Stimulated activated naive B cell treated with anti-CD40 and anti-IgM and Interleukin-4, amounts not matched to agents 10 μg/mL and 1 μg/mL and 100 μg/mL, for 72 hours (primary cell): ENCODE measurements at regions not wholly inside any gene's neighbourhood (a gene's known extent, or its start where the extent isn't known, plus 50 kb on each side); places are given as distances from the start of the nearest gene placed in this dataset.

ENCODE experiments used
- ATAC-seq, 2 donors: fragments of 150-1000 bp; cut with Tn5 transposase; replicated peaks; 2 replicates each; pipeline ENCODE4 v1.10.0; 2021; ENCODE audit warnings: moderate library complexity in 1 of 2
- DNase-seq: peaks from one replicate; pipeline ENCODE4 v3.0.0; 2021
- H3K27ac Mint-ChIP-seq: one replicate; pipeline ENCODE4 v1.8.0; 2022; ENCODE audit warnings: mild to moderate bottlenecking, mixed read lengths
- H3K27me3 Mint-ChIP-seq, 2 donors: one replicate each; pipeline ENCODE4 v1.8.0; 2022; ENCODE audit warnings: mixed read lengths in 2 of 2
- H3K36me3 Mint-ChIP-seq, 2 donors: one replicate each; pipeline ENCODE4 v1.8.0; 2022; ENCODE audit warnings: mixed read lengths in 2 of 2, mild to moderate bottlenecking in 1 of 2
- H3K4me1 Mint-ChIP-seq, 2 donors: one replicate each; pipeline ENCODE4 v1.8.0; 2022; ENCODE audit warnings: mixed read lengths in 2 of 2, mild to moderate bottlenecking in 1 of 2
- H3K4me3 Mint-ChIP-seq, 2 donors: one replicate each; pipeline ENCODE4 v1.8.0; 2022; ENCODE audit warnings: mild to moderate bottlenecking in 2 of 2, mixed read lengths in 2 of 2, moderate library complexity in 1 of 2
- H3K9me3 Mint-ChIP-seq, 2 donors: one replicate each; pipeline ENCODE4 v1.8.0; 2022; ENCODE audit warnings: mixed read lengths in 2 of 2, mild to moderate bottlenecking in 1 of 2

DNA sequence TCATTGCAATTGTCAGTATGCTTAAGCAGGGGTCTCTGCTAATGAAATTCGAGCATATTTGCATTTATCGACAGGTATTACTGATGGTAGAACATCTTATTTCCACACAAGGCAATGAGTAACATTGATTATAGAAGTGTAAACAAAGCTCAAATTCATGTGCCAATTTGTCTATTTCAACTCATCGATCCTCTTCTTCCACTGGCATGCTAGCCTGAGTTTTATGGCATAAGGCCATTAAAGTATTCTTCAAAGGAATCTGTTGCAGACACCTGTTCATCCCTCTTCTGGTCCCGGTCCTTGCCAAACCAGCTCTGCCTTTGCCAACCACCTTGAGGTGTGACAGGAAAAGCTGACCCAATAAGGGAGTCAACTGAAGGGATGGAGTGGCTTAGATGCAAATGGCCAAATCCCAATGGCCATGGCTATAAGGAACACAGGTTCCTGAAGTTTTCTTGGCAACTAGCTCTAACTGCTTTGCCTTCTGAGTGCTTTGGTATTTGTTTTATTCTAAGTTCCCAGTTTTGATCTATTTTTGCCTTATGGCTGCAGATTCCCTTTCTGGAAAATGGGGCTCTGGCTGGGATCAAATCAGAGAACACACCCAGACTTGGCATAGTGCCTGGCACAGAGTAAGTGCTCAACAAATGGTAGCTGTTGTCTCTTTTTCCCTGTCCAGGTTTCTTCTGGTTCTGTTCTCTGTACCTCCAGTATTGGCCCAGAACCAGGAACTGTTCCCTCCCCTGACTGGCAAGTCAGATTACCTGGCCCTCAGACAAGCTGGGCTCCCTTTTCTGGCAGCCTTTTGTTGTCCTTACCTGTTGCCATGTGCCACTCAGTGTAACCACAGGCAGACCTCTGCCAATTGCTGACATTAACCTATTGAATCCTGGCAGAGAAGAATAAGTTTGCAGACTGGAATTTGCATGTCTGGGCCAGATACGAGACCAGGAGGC, 63.1 kb downstream of the RTL9 start:
- Mint-ChIP-seq H3K27ac (no peak overlapping the region), H3K36me3 (no peaks in the 10 kb centered on the region), H3K4me1 (no peaks in the 10 kb centered on the region), H3K27me3 (peaks cover 0 to 11% of the 10 kb centered on the region in 2 donors), H3K4me3 (no peak overlapping the region), H3K9me3 (no peaks in the 10 kb centered on the region)
- ATAC-seq (no peak), DNase-seq (no peak)

DNA sequence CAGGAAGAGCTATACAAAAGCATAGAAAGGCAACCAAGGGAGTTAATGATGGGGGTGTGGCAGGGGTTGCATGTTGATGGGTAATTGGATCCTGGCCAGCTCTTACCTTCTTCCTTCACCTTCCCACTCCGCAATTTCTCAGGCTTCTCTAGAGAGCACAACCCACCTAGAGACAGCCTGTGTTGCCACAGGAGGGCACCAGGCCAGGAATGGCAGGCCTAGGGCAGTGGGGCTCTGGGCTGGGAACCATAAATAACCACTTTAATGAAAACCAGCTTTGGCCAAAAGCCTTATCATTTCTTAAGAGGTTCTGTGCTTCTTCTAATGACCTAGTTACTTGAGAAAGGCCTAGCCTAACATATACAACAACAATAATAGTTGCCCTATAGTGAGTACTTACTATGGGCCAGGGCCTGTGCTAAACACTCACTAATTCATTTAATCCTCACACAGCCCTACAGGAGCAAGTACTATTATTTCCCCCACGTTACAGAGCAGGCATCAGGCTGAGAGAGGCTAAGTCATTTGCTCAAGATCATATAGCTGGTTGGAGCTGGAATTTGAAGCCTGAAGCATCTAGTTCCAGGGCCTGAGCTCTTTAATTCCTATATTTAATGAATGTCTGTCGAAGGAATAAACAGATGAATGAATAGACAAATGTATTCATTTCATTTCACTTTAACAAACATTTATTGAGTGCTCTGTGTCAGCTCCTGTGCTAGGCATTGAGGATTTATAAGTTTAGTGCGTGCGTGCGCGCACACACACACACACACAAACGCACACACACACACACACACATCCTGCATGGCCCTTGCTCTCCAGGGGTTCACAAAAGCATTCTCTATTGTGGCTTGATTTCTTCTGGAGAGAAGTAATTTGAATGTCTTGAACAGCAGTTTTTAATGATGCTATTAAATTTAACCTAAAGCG, 66.8 kb downstream of the RTL9 start:
- Mint-ChIP-seq H3K4me3 (no peak overlapping the region), H3K27ac (no peak overlapping the region), H3K9me3 (no peaks in the 10 kb centered on the region), H3K27me3 (peaks cover 7 to 16% of the 10 kb centered on the region in 2 donors), H3K4me1 (no peaks in the 10 kb centered on the region), H3K36me3 (no peaks in the 10 kb centered on the region)
- DNase-seq (no peak), ATAC-seq (no peak)

DNA sequence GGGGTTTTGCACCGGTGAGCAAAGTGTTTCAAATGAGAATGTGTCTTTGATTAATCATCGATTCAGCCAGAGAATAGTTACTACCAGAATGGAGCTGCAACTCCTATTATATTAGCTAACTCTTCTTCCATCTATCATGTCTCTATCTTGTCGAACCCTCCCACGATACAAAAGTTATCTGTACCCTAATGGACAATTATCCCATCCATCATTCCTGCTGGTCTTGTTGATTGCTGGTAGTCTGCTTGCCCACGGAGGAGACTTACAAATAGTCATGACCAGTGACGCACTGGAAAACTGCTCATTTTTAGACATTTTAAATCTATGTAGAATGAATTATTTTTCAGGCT, 67.5 kb downstream of the RTL9 start:
- Mint-ChIP-seq H3K27me3 (peaks cover 7 to 12% of the 10 kb centered on the region in 2 donors), H3K4me1 (no peaks in the 10 kb centered on the region), H3K9me3 (no peaks in the 10 kb centered on the region), H3K4me3 (no peak overlapping the region), H3K36me3 (no peaks in the 10 kb centered on the region), H3K27ac (no peak overlapping the region)
- no peak for DNase-seq
- no peak for ATAC-seq

DNA sequence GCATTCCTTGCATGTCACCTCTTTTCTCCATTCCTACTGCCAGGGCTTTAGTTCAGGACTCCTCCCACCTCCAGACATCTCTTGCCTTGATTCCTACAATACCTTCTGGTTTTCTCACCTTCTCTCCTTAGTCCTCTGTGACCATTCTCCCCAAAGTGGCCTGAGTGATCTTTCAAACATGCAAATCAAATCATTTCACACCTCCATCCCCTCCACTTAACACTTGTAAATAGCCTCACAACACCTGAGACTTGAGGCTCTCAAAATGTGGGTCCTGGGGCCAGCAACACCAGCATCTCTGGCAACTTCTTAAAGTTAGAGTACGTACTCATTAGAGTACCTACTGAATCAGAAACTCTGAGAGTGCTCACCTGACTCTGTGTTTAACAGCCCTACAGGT, 68.4 kb downstream of the RTL9 start:
- ATAC-seq (no peak), DNase-seq (no peak)
- Mint-ChIP-seq H3K27ac (no peak overlapping the region), H3K9me3 (no peaks in the 10 kb centered on the region), H3K36me3 (no peaks in the 10 kb centered on the region), H3K4me1 (no peaks in the 10 kb centered on the region), H3K27me3 (peaks cover 13 to 15% of the 10 kb centered on the region in 2 donors), H3K4me3 (no peak overlapping the region)

DNA sequence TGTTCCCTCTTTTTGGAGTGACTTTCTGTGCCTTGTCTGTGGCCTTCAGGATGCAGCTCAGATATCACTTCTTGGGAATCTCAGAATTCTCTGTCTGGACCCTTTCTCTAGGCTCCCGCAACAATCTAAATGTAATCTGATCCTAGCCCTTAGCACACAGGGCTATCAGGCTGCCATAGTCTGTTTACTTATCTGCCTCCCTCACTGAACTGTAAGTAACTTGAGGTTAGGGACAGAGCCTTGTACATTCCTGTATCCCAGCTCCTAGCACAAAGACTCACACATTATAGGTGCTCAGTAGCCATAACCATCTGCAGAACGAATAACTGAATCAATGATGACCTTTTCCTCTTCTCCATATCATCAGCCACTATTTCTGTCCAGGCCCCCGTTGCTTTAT, 69.5 kb downstream of the RTL9 start:
- DNase-seq, result no peak
- H3K27ac Mint-ChIP-seq, result no peak overlapping the region
- H3K9me3 Mint-ChIP-seq, result no peaks in the 10 kb centered on the region
- H3K4me3 Mint-ChIP-seq, result no peak overlapping the region
- ATAC-seq, result no peak
- no peaks in the 10 kb centered on the region for H3K4me1 Mint-ChIP-seq
- peaks cover 13 to 15% of the 10 kb centered on the region in 2 donors for H3K27me3 Mint-ChIP-seq
- H3K36me3 Mint-ChIP-seq, result no peaks in the 10 kb centered on the region

DNA sequence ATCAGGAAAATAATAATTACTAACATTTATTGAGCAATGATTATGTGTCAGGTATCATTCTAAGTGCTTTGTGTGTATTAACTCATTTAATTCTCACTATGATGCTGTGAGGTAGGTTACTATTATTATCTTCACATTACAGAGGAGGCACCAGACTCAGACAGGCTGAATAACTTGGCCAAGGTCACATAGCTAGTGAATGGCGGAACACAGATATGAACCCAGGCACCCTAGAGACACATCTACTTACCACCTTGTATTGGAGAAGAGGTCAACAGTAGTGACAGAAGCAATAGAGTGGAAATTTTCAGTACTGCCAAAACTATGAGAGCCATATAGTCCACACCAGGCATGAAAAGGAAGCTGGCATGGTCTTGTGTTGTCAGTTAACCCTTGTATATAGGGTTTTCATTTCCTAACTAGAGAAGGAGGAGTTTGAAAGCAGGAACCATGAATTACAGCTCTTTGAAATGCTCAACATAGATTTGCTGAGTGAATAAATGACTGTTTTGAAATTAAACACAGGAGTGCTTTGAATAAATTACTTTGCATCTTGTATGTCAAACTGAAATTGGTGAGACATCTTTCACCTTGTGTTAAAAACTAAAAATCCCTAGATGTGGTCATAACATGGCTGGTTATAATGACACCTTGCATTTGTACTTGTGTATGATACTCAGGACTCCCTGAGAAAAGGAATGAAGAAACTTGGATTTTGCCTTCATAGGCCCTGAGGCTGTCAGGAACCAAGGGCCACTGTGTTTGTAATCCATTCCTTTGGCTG, 71.8 kb downstream of the RTL9 start:
- no peak overlapping the region for H3K4me3 Mint-ChIP-seq
- H3K27ac Mint-ChIP-seq, result no peak overlapping the region
- H3K27me3 Mint-ChIP-seq, result peaks cover 21 to 27% of the 10 kb centered on the region in 2 donors
- DNase-seq (no peak), ATAC-seq (no peak)
- H3K36me3 Mint-ChIP-seq, result no peaks in the 10 kb centered on the region
- no peaks in the 10 kb centered on the region for H3K9me3 Mint-ChIP-seq
- no peaks in the 10 kb centered on the region for H3K4me1 Mint-ChIP-seq

DNA sequence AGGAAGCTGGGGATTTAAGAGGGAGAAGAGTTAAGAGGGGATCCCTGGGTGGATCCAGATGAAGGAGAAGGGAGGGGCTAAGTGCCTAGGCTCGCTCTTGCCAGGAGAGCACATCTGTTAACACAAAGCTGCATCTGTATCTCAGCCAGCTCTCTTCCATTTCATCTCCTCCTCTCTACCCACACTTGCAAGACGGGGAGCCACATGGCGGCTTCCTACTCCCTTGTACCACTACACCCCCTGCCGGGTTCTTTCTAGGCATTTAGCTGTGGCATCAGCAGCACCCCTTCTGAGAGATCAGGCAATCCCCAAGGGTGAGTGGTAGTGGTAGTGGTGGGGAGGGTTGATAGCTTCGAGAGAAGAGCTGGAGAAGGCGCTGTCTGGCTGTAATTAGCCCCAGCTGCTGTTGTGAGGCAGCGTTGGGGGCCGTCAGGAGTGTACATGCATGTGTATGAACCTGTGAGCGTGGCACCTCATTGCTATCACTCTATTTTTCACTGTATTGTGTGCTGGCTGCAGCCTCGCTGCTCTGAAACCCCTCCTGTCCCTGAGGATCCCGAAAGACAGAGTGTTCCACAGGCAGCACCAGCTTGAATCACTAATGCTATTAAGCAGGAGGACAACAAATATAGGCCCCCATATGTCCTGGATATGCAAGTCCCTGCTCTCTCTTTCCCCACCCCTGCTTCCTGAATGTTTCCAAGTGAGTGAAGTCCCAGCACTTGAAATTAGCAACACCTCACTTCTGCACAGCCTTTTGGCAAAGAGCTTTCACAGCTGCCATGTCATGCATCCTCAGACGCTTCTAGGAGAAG, 73.7 kb downstream of the RTL9 start:
- Mint-ChIP-seq H3K36me3 (no peaks in the 10 kb centered on the region), H3K9me3 (no peaks in the 10 kb centered on the region), H3K27me3 (peaks cover 21 to 23% of the 10 kb centered on the region in 2 donors), H3K4me1 (no peaks in the 10 kb centered on the region), H3K27ac (no peak overlapping the region), H3K4me3 (no peak overlapping the region)
- no peak for DNase-seq
- ATAC-seq, result no peak

DNA sequence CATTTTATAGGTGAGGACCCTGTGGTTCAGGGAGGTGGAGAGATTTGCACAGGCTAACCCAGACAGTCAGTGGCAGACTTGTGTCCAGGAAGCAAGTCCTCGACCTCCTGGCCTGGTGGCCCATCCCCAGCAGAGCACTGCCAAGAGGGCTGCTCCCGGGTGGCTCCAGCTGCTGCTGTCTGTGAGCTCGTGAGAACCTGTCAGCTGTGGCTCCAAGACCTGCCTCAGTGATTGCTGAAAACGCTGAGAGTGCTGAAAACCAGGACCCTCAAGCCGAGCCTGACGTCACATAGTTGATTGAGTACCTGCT, 74.2 kb downstream of the RTL9 start:
- H3K4me3 Mint-ChIP-seq, result no peak overlapping the region
- no peaks in the 10 kb centered on the region for H3K36me3 Mint-ChIP-seq
- DNase-seq (no peak), ATAC-seq (no peak)
- peaks cover 21 to 24% of the 10 kb centered on the region in 2 donors for H3K27me3 Mint-ChIP-seq
- no peaks in the 10 kb centered on the region for H3K4me1 Mint-ChIP-seq
- H3K9me3 Mint-ChIP-seq, result no peaks in the 10 kb centered on the region
- H3K27ac Mint-ChIP-seq, result no peak overlapping the region

DNA sequence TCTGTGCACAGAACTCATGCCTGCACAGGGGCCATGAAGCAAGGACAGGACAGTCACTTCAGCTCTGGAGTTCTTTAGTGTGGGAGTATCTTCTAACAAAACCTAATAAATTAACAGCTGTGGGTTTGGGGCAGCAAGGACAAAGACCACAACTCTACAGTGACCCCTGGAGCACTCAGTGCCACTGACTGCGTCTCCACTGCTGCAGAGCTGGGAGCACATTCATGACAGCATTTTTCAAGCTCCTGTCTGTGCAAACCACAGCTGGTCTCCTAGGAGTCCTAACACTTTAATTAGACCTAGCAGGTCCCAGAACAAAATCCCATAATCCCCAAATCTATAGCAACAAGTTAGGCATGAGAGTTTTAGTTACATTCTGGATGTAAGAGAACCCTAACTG, 76.5 kb downstream of the RTL9 start:
- DNase-seq (no peak), ATAC-seq (no peak)
- no peaks in the 10 kb centered on the region for H3K36me3 Mint-ChIP-seq
- no peak overlapping the region for H3K27ac Mint-ChIP-seq
- H3K9me3 Mint-ChIP-seq, result no peaks in the 10 kb centered on the region
- peaks cover 19 to 25% of the 10 kb centered on the region in 2 donors for H3K27me3 Mint-ChIP-seq
- no peak overlapping the region for H3K4me3 Mint-ChIP-seq
- H3K4me1 Mint-ChIP-seq, result no peaks in the 10 kb centered on the region

DNA sequence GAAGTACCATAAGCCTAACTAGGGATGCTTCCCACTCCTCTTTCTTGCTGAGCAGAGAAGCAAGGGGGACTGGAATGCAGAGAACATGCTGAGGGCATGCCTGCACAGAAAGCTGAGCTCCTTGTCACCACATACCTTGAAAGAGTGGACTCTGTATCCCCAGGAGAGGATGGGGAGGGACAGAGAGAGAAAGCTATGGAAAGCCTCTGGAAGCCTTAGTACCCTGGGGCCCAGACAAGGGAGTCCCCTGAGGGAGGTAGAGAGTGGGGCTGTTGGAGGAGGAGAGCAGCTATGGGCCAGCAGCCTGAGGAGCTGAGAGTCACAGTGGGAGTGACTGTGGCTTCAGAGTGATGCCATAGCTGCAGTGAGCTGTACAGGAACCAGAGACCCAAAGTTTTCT, 77.9 kb downstream of the RTL9 start:
- Mint-ChIP-seq H3K36me3 (no peaks in the 10 kb centered on the region), H3K27me3 (peaks cover 17 to 26% of the 10 kb centered on the region in 2 donors), H3K9me3 (no peaks in the 10 kb centered on the region), H3K4me1 (no peaks in the 10 kb centered on the region), H3K4me3 (no peak overlapping the region), H3K27ac (no peak overlapping the region)
- DNase-seq (no peak), ATAC-seq (no peak)

DNA sequence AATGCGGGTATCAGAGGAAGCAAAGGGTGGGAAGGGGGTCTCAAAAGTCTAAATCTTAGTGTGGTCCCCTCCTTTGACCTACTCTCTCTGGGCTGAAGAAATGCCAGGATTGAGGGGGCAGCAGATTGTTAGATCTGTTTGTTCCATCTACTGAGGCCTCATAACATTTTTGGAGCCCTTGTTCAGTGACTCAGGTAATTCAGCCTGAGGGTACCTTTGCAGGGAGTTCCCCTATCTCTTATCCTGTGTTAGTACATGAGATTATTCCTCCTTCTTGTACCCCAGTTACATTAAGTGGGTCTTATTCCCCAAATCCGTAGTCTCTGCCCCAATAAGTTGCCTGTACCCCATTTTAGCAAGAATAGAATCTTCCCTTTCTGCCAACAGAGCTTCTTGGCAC, 79.0 kb downstream of the RTL9 start:
- Mint-ChIP-seq H3K4me1 (peaks cover 0 to 5% of the 10 kb centered on the region in 2 donors), H3K36me3 (no peaks in the 10 kb centered on the region), H3K9me3 (no peaks in the 10 kb centered on the region), H3K27me3 (peaks cover 15 to 28% of the 10 kb centered on the region in 2 donors), H3K27ac (no peak overlapping the region), H3K4me3 (no peak overlapping the region)
- ATAC-seq, result no peak
- DNase-seq, result no peak

DNA sequence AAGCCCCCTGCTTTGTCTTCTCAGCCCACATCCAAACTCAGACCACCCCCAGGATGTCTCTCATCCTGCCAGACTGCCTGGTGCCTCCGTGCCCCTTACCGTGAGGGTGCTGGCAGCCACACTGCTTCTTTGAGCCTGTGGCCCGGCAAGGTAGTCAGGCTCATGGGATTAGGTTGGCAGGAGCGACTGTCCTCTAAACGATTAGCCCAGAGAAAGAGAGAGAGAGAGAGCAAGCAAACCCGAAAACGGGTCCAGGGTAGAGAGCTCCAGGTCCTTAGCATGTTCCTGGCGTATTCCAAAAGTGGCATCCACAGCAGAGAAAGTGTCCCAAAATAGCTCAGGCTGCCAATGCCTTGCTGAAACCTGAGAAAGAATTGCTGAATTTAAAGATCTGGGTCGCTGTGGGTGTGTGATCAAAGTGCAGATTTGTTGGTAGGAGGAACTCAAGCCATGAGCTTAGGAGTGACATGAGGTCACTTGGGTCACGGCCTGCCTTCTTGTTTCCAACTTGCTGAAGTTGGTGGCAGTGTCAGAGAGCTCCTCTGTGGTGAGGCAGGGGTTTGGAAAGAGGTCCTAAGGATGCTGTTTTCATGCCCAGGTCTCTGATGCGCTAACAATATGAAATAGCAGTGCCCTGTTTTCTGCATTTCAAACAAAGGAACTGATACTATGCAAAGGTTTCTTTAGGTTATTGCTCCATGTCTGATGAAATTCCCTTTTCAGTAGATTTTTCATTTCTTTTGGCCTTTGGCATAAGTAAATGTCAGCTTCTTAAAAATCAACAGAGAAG, 81.6 kb downstream of the RTL9 start:
- DNase-seq (no peak), ATAC-seq (peak; percentile 51 to 53)
- Mint-ChIP-seq H3K9me3 (no peaks in the 10 kb centered on the region), H3K36me3 (no peaks in the 10 kb centered on the region), H3K4me3 (no peak overlapping the region), H3K27me3 (peaks cover 17 to 19% of the 10 kb centered on the region in 2 donors), H3K27ac (no peak overlapping the region), H3K4me1 (peaks cover 0 to 5% of the 10 kb centered on the region in 2 donors)

DNA sequence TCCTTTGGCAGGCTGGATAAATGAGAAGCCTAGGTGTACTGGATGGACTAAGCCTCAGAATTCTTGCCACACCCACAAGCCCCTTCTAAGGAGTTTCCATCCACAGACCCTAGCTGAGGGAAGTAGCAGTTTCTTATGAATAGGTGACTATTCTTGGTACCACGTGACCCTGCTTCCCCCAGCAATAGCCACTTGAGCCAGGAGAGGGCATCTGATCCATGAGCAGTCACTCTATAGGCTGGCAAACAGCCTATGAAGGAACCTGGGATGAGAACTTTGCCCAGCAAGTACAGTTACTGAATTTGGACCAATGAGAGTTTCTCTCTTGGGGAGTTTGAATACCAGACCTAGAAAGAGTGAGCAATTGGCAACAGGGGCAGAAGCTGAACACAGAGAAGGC, 84.0 kb downstream of the RTL9 start:
- Mint-ChIP-seq H3K27me3 (peaks cover 17 to 23% of the 10 kb centered on the region in 2 donors), H3K27ac (no peak overlapping the region), H3K4me1 (peaks cover 0 to 5% of the 10 kb centered on the region in 2 donors), H3K36me3 (no peaks in the 10 kb centered on the region), H3K4me3 (no peak overlapping the region), H3K9me3 (no peaks in the 10 kb centered on the region)
- ATAC-seq (peak; percentile 60 to 73), DNase-seq (peak; percentile 2)
